NCI-H146 treated with DMSO at 0.1 percent for 48 hours (cell line): ENCODE measurements at regions not wholly inside any gene's neighbourhood (a gene's known extent, or its start where the extent isn't known, plus 50 kb on each side); places are given as distances from the start of the nearest gene placed in this dataset.

Source experiments
- DNase-seq: peaks from one replicate; lab custom pipeline; 2025; ENCODE audit not compliant: unreplicated experiment; lab: John Stamatoyannopoulos, UW

- DNase-seq, result no peak
These were observed 643.8 kb downstream of the SORCS1 start for GRCh38 chr10:106520698-106521097.

DNA sequence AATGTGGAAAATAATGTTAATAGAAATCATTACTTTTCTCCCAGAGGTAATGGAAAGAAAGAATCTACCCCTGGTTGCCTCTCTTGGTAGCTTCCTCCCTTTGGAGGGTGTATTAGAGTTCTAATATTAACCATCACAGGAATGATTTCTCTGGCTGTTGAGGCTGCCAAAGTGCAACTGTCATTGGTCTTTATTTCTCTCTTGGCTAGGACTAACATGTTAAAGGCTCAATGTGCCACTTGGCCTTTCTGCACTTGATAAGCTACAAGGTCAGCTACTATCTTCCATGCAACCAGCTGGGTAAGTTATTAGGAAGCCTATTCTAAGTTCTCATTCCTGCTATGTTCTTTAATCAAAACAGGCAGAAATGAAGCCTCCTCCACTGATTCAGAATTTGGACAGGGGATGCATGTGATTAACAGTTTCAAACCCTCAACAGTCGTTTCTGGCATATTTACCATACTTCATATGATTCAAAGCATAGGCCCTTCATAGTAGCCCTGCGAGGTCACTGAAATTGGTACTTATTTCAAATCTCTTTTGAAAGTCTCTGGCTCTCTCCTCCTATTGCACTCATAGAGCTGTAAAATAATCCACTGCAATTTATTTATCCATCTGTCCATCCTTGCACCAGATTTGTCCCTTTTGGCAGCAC, 645.0 kb downstream of the SORCS1 start:
- no peak for DNase-seq

- no peak for DNase-seq
These were observed 649.2 kb downstream of the SORCS1 start for GRCh38 chr10:106515206-106515790.

DNA sequence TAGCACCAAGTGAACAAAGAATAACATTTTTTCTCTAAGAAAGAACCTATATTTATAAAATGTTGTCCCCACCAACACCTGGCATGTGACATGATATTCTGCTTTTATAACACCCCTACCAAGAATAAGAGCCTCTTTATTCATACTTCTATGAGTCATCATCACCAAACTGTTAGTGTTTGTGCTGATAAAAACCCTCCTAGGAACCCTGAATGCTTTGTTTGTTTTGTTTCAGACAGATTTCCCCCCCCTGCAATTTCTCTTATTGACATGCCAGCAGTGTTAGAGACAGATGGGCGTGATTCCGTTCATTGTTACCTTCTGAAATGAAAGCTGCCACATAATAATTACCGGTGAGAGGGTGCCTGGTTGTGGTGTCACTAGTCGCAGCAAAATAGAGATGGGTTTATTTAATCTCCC, 651.1 kb downstream of the SORCS1 start:
- peak; percentile 2 for DNase-seq

GRCh38 chr10:106511917-106512316, 652.6 kb downstream of the SORCS1 start:
- no peak for DNase-seq

- DNase-seq, result no peak
These were observed 655.6 kb downstream of the SORCS1 start for GRCh38 chr10:106508950-106509349.

DNA sequence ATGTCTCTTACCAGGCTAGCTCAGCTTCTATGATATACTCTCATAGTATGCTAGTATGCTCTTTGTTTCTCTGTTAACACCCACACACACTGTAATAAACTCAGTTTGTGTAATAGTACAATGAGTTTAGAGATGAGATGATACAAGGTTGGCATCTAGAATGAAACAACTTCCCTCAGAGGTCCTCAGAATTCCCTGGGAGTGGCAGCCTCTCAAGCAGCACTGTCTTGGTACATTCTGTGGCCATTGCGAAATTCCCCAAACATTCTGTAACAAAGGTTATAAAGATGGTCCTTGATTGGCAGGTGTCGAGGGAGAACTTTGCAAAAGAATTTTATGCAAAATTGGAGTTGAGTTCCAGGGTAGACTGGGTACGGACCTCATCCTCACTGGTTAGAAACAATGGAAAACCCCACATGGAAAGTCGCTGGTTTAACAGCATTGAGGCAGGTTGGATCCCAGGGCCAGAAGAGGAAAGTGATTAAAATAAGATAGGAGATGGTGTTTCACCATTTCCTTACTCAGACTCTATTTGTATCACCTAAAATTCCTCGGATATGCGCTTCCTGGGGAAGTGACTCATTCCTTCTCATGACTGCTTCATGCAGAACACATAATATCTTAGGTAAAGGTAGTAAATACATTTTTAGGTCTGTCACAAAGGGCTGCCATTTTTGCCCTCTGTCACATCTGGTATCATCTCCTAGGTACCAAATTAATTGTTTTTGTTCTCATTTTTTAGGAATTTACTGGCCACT, 657.8 kb downstream of the SORCS1 start:
- DNase-seq, result no peak

- no peak for DNase-seq
These were observed 660.0 kb downstream of the SORCS1 start for GRCh38 chr10:106504536-106504935.

GRCh38 chr10:106502641-106503040, 661.9 kb downstream of the SORCS1 start:
- DNase-seq, result no peak

GRCh38 chr10:106500925-106501525, 663.5 kb downstream of the SORCS1 start:
- DNase-seq, result no peak

- no peak for DNase-seq
These were observed 664.2 kb downstream of the SORCS1 start for GRCh38 chr10:106500041-106500924.

GRCh38 chr10:106499448-106499847, 665.1 kb downstream of the SORCS1 start:
- no peak for DNase-seq

- no peak for DNase-seq
These were observed 665.8 kb downstream of the SORCS1 start for GRCh38 chr10:106498675-106499074.

DNA sequence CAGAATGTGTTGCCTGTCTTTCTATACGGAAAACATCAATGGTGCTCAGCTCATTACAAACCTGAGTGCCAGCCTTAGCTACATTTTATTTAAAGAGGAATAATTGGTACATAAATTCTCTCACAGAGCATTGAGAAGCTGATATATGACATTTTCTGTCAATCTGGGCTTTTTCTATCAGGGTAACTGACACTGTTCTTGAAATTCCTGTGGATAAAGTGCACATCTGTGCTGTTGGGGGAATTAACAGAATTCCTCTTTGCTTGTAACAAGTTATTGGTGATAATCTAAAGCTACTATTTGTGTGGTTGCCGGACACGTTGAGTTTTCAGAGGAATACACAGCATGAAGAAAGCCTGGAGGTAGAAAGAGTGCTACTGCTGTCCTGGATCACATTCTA, 668.6 kb downstream of the SORCS1 start:
- no peak for DNase-seq

DNA sequence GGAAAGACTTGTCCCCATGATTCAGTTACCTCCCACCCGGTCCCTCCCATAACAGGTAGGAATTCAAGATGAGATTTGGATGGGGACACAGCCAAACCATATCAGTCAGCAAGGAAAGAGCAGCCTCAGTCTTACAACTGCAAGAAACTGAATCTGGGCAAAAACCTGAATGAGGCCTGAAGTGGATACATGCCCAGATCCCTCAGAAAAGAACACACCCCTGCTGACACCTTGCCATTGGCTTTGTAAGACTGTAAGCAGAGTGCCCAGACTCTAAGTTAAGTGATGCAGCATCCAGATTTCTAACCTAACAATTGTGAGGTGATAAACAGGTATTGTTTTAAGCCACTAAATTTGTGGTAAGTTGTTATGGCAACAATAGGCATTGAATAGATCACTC, 670.8 kb downstream of the SORCS1 start:
- no peak for DNase-seq

DNA sequence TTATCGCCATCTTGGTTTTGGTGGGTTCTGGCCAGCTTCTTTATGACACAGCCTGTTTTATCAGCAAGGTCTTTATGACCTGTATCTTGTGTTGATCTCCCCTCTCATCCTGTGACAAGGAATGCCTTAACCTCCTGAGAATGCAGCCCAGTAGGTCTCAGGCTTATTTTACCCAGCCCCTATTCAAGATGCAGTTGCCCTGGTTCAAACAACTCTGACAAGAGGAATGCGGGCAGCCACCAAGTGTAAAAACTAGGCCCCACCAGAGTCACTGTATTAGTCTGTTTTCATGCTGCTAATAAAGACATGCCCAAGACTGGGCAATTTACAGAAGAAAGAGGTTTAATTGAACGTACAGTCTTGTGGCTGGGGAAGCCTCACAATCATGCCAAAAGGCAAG, 671.3 kb downstream of the SORCS1 start:
- DNase-seq, result no peak

- no peak for DNase-seq
These were observed 676.8 kb downstream of the SORCS1 start for GRCh38 chr10:106487726-106488125.

GRCh38 chr10:106481598-106482275, 682.8 kb downstream of the SORCS1 start:
- DNase-seq, result no peak

- no peak for DNase-seq
These were observed 684.9 kb downstream of the SORCS1 start for GRCh38 chr10:106479636-106480035.

DNA sequence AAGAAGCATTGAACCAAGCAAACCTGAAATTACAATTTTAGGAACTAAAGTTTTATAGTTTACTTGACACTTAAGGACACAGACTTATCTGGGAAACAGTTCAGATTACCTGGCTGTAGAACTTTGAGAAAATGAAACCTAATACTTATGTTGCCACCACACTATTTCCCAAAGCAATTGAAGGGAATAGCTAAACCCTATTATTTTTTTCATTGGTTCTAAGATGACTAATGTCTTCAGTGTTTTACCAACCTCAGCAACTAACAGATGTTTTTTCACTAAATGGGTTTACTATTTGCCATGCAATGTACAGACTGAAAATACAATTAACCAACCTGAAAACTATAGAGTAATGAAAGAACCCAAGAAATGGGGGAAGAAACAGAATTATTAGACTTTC, 689.6 kb downstream of the SORCS1 start:
- DNase-seq, result no peak
